KOPT-K1 (cell line): ENCODE measurements at regions not wholly inside any gene's neighbourhood (a gene's known extent, or its start where the extent isn't known, plus 50 kb on each side); places are given as distances from the start of the nearest gene placed in this dataset.

Experiments
- H3K27ac ChIP-seq: fragments of 200-600 bp; sonication (generic); 2 replicates; pipeline ENCODE4 v1.5.1; 2016; ENCODE audit warnings: antibody characterized with exemption, mild to moderate bottlenecking, low read depth, low read length; ENCODE audit not compliant: poor library complexity, severe bottlenecking
- H3K36me3 ChIP-seq: fragments of 200-600 bp; sonication (generic); 2 replicates; pipeline ENCODE4 v1.5.1; 2017; ENCODE audit warnings: antibody characterized with exemption, mild to moderate bottlenecking, low read length, moderate library complexity; ENCODE audit not compliant: insufficient read depth
- H3K9me3 ChIP-seq: fragments of 200-600 bp; sonication (generic); 2 replicates; pipeline ENCODE4 v1.5.1; 2017; ENCODE audit warnings: antibody characterized with exemption, low read length, mild to moderate bottlenecking; ENCODE audit not compliant: insufficient read depth, poor library complexity, severe bottlenecking

GRCh38 chr1:229075217-229075616 is 195.7 kb upstream of the RAB4A start:
- no peak overlapping the region for H3K27ac ChIP-seq
- H3K36me3 ChIP-seq = no peaks in the 10 kb centered on the region

GRCh38 chr1:229075716-229076115 is 195.2 kb upstream of the RAB4A start:
- Histone ChIP-seq H3K27ac (no peak overlapping the region), H3K36me3 (no peaks in the 10 kb centered on the region), H3K9me3 (no peaks in the 10 kb centered on the region)

More at GRCh38 chr1:229075217-229075616, 195.7 kb upstream of the RAB4A start:
- no peaks in the 10 kb centered on the region for H3K9me3 ChIP-seq

GRCh38 chr1:229076195-229076594 is 194.7 kb upstream of the RAB4A start:
- no peaks in the 10 kb centered on the region for H3K36me3 ChIP-seq
- H3K27ac ChIP-seq = no peak overlapping the region
- H3K9me3 ChIP-seq = peaks cover under 1% of the 10 kb centered on the region

GRCh38 chr1:229079016-229079595 is 191.8 kb upstream of the RAB4A start:
- no peaks in the 10 kb centered on the region for H3K36me3 ChIP-seq
- H3K9me3 ChIP-seq = peaks cover 28% of the 10 kb centered on the region
- no peak overlapping the region for H3K27ac ChIP-seq

- Histone ChIP-seq H3K9me3 (peaks cover 28% of the 10 kb centered on the region), H3K27ac (no peak overlapping the region), H3K36me3 (no peaks in the 10 kb centered on the region)
Observed at GRCh38 chr1:229080361-229080760, 190.6 kb upstream of the RAB4A start.

- H3K27ac ChIP-seq = no peak overlapping the region
- no peaks in the 10 kb centered on the region for H3K36me3 ChIP-seq
- peaks cover 28% of the 10 kb centered on the region for H3K9me3 ChIP-seq
Observed at GRCh38 chr1:229085291-229085690, 185.6 kb upstream of the RAB4A start.

- Histone ChIP-seq H3K27ac (no peak overlapping the region), H3K36me3 (no peaks in the 10 kb centered on the region), H3K9me3 (peaks cover 28% of the 10 kb centered on the region)
Observed at GRCh38 chr1:229086091-229086490, 184.8 kb upstream of the RAB4A start.

- Histone ChIP-seq H3K36me3 (no peaks in the 10 kb centered on the region), H3K27ac (no peak overlapping the region), H3K9me3 (peaks cover 23% of the 10 kb centered on the region)
Observed at GRCh38 chr1:229086686-229087085, 184.2 kb upstream of the RAB4A start.

- H3K9me3 ChIP-seq = peaks cover 16% of the 10 kb centered on the region
- no peak overlapping the region for H3K27ac ChIP-seq
- H3K36me3 ChIP-seq = no peaks in the 10 kb centered on the region
Observed at GRCh38 chr1:229087339-229087738, 183.6 kb upstream of the RAB4A start.

GRCh38 chr1:229087906-229088305 is 183.0 kb upstream of the RAB4A start:
- H3K9me3 ChIP-seq = peaks cover 11% of the 10 kb centered on the region
- no peaks in the 10 kb centered on the region for H3K36me3 ChIP-seq
- H3K27ac ChIP-seq = no peak overlapping the region

GRCh38 chr1:229088711-229089110 is 182.2 kb upstream of the RAB4A start:
- H3K27ac ChIP-seq = no peak overlapping the region
- H3K9me3 ChIP-seq = peaks cover 2% of the 10 kb centered on the region
- no peaks in the 10 kb centered on the region for H3K36me3 ChIP-seq

- Histone ChIP-seq H3K9me3 (no peaks in the 10 kb centered on the region), H3K27ac (no peak overlapping the region), H3K36me3 (no peaks in the 10 kb centered on the region)
Observed at GRCh38 chr1:229089586-229090208, 181.2 kb upstream of the RAB4A start.

GRCh38 chr1:229091721-229092136 is 179.2 kb upstream of the RAB4A start:
- Histone ChIP-seq H3K27ac (no peak overlapping the region), H3K9me3 (no peaks in the 10 kb centered on the region), H3K36me3 (no peaks in the 10 kb centered on the region)

- H3K27ac ChIP-seq = peak overlapping the region; percentile 40
- no peaks in the 10 kb centered on the region for H3K9me3 ChIP-seq
- no peaks in the 10 kb centered on the region for H3K36me3 ChIP-seq
Observed at GRCh38 chr1:229092377-229093237, 178.3 kb upstream of the RAB4A start.

- peak overlapping the region; percentile 40 for H3K27ac ChIP-seq
- no peaks in the 10 kb centered on the region for H3K36me3 ChIP-seq
- H3K9me3 ChIP-seq = no peaks in the 10 kb centered on the region
Observed at GRCh38 chr1:229093238-229093540, 177.7 kb upstream of the RAB4A start.
